GM23338 (cell line): ENCODE measurements at regions not wholly inside any gene's neighbourhood (a gene's known extent, or its start where the extent isn't known, plus 50 kb on each side); places are given as distances from the start of the nearest gene placed in this dataset.

Experiments
- ATAC-seq: fragments of 200-7000 bp; cut with Tn5 transposase; 3 replicates; pipeline ENCODE4 v1.9.1; 2020
- DNase-seq: peaks from one replicate; pipeline ENCODE4 v3.0.0-alpha.2; 2015; ENCODE audit warnings: low spot score
- H2AFZ ChIP-seq: fragments of 200-600 bp; sonication (generic); 2 replicates; pipeline ENCODE4 v1.8.0; 2016; ENCODE audit warnings: antibody characterized with exemption, mild to moderate bottlenecking, moderate library complexity
- H3F3A ChIP-seq: fragments of 200-600 bp; sonication (generic); replicated peaks from 2 replicates; pipeline ENCODE4 v1.8.0; 2017; ENCODE audit warnings: antibody characterized with exemption, mixed run types, low read depth
- H3K27ac ChIP-seq: fragments of 200-600 bp; sonication (generic); 2 replicates; pipeline ENCODE4 v1.6.1; 2016; ENCODE audit warnings: low read depth
- H3K27me3 ChIP-seq: fragments of 200-600 bp; sonication (generic); 2 replicates; pipeline ENCODE4 v1.8.0; 2016; ENCODE audit warnings: mild to moderate bottlenecking, mixed run types, moderate library complexity; ENCODE audit not compliant: insufficient read depth
- H3K36me3 ChIP-seq: fragments of 200-600 bp; sonication (generic); 2 replicates; pipeline ENCODE4 v1.8.0; 2016; ENCODE audit warnings: mild to moderate bottlenecking; ENCODE audit not compliant: insufficient read depth
- H3K4me1 ChIP-seq: fragments of 200-600 bp; sonication (generic); 2 replicates; pipeline ENCODE4 v1.8.0; 2016; ENCODE audit warnings: mild to moderate bottlenecking, moderate library complexity; ENCODE audit not compliant: insufficient read depth
- H3K4me2 ChIP-seq: fragments of 200-600 bp; sonication (generic); 2 replicates; pipeline ENCODE4 v1.7.1; 2017; ENCODE audit warnings: mixed run types
- H3K4me3 ChIP-seq: fragments of 200-600 bp; sonication (generic); 2 replicates; pipeline ENCODE4 v1.6.1; 2016; ENCODE audit warnings: mixed run types
- H3K79me2 ChIP-seq: fragments of 200-600 bp; sonication (generic); replicated peaks from 2 replicates; pipeline ENCODE4 v1.8.0; 2017; ENCODE audit warnings: mild to moderate bottlenecking; ENCODE audit not compliant: insufficient read depth
- H3K9me2 ChIP-seq: fragments of 200-600 bp; sonication (generic); 2 replicates; pipeline ENCODE4 v1.8.0; 2017; ENCODE audit not compliant: insufficient read depth
- H4K20me1 ChIP-seq: fragments of 200-600 bp; sonication (generic); replicated peaks from 2 replicates; pipeline ENCODE4 v1.8.0; 2017; ENCODE audit warnings: mild to moderate bottlenecking; ENCODE audit not compliant: insufficient read depth
- H3K27ac Mint-ChIP-seq: 2 replicates; pipeline ENCODE4 v1.8.0; 2020; ENCODE audit warnings: inconsistent platforms, mild to moderate bottlenecking, moderate library complexity, mixed read lengths
- H3K27me3 Mint-ChIP-seq: 3 replicates; pipeline ENCODE4 v1.8.0; 2022; ENCODE audit warnings: low read depth, mild to moderate bottlenecking, moderate library complexity, mixed read lengths, inconsistent platforms; ENCODE audit not compliant: insufficient read depth, poor library complexity
- H3K36me3 Mint-ChIP-seq: 3 replicates; pipeline ENCODE4 v1.8.0; 2021; ENCODE audit warnings: low read depth, mild to moderate bottlenecking, inconsistent platforms, moderate library complexity, mixed read lengths
- H3K4me1 Mint-ChIP-seq: 3 replicates; pipeline ENCODE4 v1.8.0; 2020; ENCODE audit warnings: mild to moderate bottlenecking, inconsistent platforms, mixed read lengths
- H3K4me3 Mint-ChIP-seq: 3 replicates; pipeline ENCODE4 v1.8.0; 2021; ENCODE audit warnings: moderate library complexity, mild to moderate bottlenecking, inconsistent platforms, mixed read lengths
- H3K9me3 Mint-ChIP-seq: 3 replicates; pipeline ENCODE4 v1.8.0; 2020; ENCODE audit warnings: moderate library complexity, mild to moderate bottlenecking, inconsistent platforms, mixed read lengths
- CREB1 ChIP-seq: fragments of 250-450 bp; sonication (Bioruptor Pico); IDR thresholded peaks from 2 replicates; pipeline ENCODE4 v1.5.0; 2020; ENCODE audit warnings: low read depth, mild to moderate bottlenecking, moderate library complexity
- ETS1 ChIP-seq: IDR thresholded peaks from 2 replicates; pipeline ENCODE4 v1.6.1; 2016; ENCODE audit warnings: antibody characterized with exemption
- EZH2 ChIP-seq: fragments of 200-600 bp; sonication (generic); IDR thresholded peaks from one replicate; pipeline ENCODE4 v1.8.0; 2017; ENCODE audit warnings: antibody characterized with exemption, mild to moderate bottlenecking, low read depth; ENCODE audit not compliant: unreplicated experiment
- EZH2phosphoT487 ChIP-seq: fragments of 200-600 bp; sonication (generic); IDR thresholded peaks from one replicate; pipeline ENCODE4 v1.8.1; 2018; ENCODE audit warnings: antibody characterized with exemption; ENCODE audit not compliant: unreplicated experiment
- NANOG ChIP-seq: IDR thresholded peaks from 2 replicates; pipeline ENCODE4 v1.6.1; 2016; ENCODE audit warnings: antibody characterized with exemption, borderline replicate concordance
- POLR2AphosphoS5 ChIP-seq: IDR thresholded peaks from 2 replicates; pipeline ENCODE4 v1.6.1; 2016; ENCODE audit warnings: antibody characterized with exemption, low read depth
- STAT1 ChIP-seq: IDR thresholded peaks from one replicate; pipeline ENCODE4 v1.6.1; 2016; ENCODE audit warnings: antibody characterized with exemption; ENCODE audit not compliant: unreplicated experiment
- ZNF114 ChIP-seq: fragments of 250-450 bp; sonication (Bioruptor Pico); IDR thresholded peaks from 2 replicates; pipeline ENCODE4 v1.5.0; 2020; ENCODE audit warnings: mild to moderate bottlenecking, moderate library complexity
- ZNF331 ChIP-seq: fragments of 250-450 bp; sonication (Bioruptor Pico); IDR thresholded peaks from 2 replicates; pipeline ENCODE4 v1.5.0; 2020; ENCODE audit warnings: low read depth, mild to moderate bottlenecking, moderate library complexity
- TF ChIP-seq, protein P1 (sequence below): IDR thresholded peaks from one replicate; pipeline ENCODE4 v1.6.1; 2018; ENCODE audit warnings: antibody characterized with exemption; ENCODE audit not compliant: unreplicated experiment
- TF ChIP-seq, protein P2 (sequence below), 2 experiments: fragments of 200-600 bp in 1 of 2; sonication (generic) in 1 of 2; conservative IDR thresholded peaks; 2 replicates each; pipeline versions ENCODE4 v1.5.1 to v1.6.1; 2016 to 2017; ENCODE audit warnings: antibody characterized with exemption in 2 of 2, low read depth in 2 of 2, mild to moderate bottlenecking in 2 of 2, moderate library complexity in 1 of 2

DNA sequence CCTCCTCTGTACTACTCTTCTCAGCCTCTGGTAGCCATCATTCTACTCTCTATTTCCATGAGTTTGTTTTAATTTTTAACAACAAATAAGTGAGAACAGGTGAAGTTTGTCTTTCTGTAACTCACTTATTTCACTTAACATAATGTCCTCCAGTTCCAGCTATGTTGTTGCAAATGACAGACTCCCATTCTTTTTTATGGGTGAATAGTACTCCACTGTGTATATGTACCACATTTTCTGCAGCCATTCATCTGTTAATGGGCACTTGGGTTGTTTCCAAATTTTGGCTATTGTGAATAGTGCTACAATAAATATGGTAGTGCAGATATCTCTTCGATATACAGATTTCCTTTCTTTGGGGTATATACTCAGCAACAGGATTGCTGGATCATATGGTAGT, 73.7 kb upstream of the TNFRSF21 start (continued):
- no peak for TF ChIP-seq ETS1
- no peak for TF ChIP-seq STAT1

- Mint-ChIP-seq H3K4me3 (no peak overlapping the region), H3K27me3 (peaks cover 2% of the 10 kb centered on the region), H3K9me3 (peaks cover 2% of the 10 kb centered on the region; the same call in 1 of the 3 replicates), H3K36me3 (no peaks in the 10 kb centered on the region), H3K4me1 (no peaks in the 10 kb centered on the region; the same call in 1 of the 3 replicates), H3K27ac (peak overlapping the region; percentile 76; the same call in 1 of the 2 replicates)
- no peak overlapping the region for H3K27ac ChIP-seq
- H3K9me2 ChIP-seq, result no peaks in the 10 kb centered on the region; the same call in 1 of the 2 replicates
- no peak for ATAC-seq
- DNase-seq, result no peak
- no peaks in the 10 kb centered on the region for H3K36me3 ChIP-seq
- H3K79me2 ChIP-seq, result no peaks in the 10 kb centered on the region
- H2AFZ ChIP-seq, result peak overlapping the region; percentile 12; the same call in 1 of the 2 replicates
- H3F3A ChIP-seq, result no peaks in the 10 kb centered on the region
- no peaks in the 10 kb centered on the region for H3K4me1 ChIP-seq
- H3K4me2 ChIP-seq, result no peak overlapping the region
- no peak for TF ChIP-seq ETS1
- TF ChIP-seq POLR2AphosphoS5, result no peak
- TF ChIP-seq STAT1, result no peak
- TF ChIP-seq ZNF114 (CRISPR knock-in tag), result no peak
- TF ChIP-seq, protein P1, sequence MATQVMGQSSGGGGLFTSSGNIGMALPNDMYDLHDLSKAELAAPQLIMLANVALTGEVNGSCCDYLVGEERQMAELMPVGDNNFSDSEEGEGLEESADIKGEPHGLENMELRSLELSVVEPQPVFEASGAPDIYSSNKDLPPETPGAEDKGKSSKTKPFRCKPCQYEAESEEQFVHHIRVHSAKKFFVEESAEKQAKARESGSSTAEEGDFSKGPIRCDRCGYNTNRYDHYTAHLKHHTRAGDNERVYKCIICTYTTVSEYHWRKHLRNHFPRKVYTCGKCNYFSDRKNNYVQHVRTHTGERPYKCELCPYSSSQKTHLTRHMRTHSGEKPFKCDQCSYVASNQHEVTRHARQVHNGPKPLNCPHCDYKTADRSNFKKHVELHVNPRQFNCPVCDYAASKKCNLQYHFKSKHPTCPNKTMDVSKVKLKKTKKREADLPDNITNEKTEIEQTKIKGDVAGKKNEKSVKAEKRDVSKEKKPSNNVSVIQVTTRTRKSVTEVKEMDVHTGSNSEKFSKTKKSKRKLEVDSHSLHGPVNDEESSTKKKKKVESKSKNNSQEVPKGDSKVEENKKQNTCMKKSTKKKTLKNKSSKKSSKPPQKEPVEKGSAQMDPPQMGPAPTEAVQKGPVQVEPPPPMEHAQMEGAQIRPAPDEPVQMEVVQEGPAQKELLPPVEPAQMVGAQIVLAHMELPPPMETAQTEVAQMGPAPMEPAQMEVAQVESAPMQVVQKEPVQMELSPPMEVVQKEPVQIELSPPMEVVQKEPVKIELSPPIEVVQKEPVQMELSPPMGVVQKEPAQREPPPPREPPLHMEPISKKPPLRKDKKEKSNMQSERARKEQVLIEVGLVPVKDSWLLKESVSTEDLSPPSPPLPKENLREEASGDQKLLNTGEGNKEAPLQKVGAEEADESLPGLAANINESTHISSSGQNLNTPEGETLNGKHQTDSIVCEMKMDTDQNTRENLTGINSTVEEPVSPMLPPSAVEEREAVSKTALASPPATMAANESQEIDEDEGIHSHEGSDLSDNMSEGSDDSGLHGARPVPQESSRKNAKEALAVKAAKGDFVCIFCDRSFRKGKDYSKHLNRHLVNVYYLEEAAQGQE, result no peak
- H3K27me3 ChIP-seq, result no peaks in the 10 kb centered on the region
- H4K20me1 ChIP-seq, result no peaks in the 10 kb centered on the region
- no peak overlapping the region for H3K4me3 ChIP-seq
Measured at GRCh38 chr6:47391675-47392074, 82.0 kb upstream of the TNFRSF21 start.

DNA sequence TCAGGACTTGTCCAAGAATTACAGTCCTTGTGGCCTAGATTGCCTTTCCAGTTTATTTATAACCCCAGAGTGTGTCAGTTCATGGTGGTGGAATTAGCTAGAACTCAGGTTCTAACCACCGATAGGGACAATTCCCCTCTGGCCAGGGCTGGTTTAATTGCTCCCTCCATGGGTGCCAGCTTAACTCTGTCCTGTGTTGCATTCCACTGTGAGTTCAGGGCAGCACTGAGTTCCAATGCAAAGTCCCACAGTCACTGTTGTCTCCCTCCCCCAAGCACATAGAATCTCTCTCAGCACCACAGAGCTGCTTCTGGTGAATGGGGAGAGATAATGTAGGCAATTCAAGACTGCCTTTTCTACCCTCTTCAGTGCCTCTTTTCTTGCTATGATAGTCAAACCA, 82.5 kb upstream of the TNFRSF21 start:
- no peak overlapping the region for H3K4me3 ChIP-seq
- DNase-seq (no peak), ATAC-seq (peak; percentile 57; the same call in 2 of the 3 replicates)
- H3K9me2 ChIP-seq, result no peaks in the 10 kb centered on the region; the same call in 1 of the 2 replicates
- peak overlapping the region; percentile 12; the same call in 1 of the 2 replicates for H2AFZ ChIP-seq
- Mint-ChIP-seq H3K27ac (peak overlapping the region; percentile 76; the same call in 1 of the 2 replicates), H3K4me3 (no peak overlapping the region), H3K27me3 (peaks cover 2% of the 10 kb centered on the region), H3K36me3 (no peaks in the 10 kb centered on the region), H3K9me3 (peaks cover 2% of the 10 kb centered on the region; the same call in 1 of the 3 replicates), H3K4me1 (no peaks in the 10 kb centered on the region; the same call in 2 of the 3 replicates)
- H3K27me3 ChIP-seq, result no peaks in the 10 kb centered on the region
- no peak overlapping the region for H3K27ac ChIP-seq
- no peaks in the 10 kb centered on the region for H4K20me1 ChIP-seq
- H3K4me2 ChIP-seq, result no peak overlapping the region
- no peaks in the 10 kb centered on the region for H3K79me2 ChIP-seq
- no peaks in the 10 kb centered on the region for H3F3A ChIP-seq
- no peaks in the 10 kb centered on the region for H3K36me3 ChIP-seq
- no peaks in the 10 kb centered on the region for H3K4me1 ChIP-seq
- TF ChIP-seq ETS1 (no peak), POLR2AphosphoS5 (no peak), ZNF331 (CRISPR knock-in tag) (no peak), CREB1 (CRISPR knock-in tag) (no peak), EZH2phosphoT487 (no peak), EZH2 (no peak), NANOG (no peak)
- TF ChIP-seq, protein P2, sequence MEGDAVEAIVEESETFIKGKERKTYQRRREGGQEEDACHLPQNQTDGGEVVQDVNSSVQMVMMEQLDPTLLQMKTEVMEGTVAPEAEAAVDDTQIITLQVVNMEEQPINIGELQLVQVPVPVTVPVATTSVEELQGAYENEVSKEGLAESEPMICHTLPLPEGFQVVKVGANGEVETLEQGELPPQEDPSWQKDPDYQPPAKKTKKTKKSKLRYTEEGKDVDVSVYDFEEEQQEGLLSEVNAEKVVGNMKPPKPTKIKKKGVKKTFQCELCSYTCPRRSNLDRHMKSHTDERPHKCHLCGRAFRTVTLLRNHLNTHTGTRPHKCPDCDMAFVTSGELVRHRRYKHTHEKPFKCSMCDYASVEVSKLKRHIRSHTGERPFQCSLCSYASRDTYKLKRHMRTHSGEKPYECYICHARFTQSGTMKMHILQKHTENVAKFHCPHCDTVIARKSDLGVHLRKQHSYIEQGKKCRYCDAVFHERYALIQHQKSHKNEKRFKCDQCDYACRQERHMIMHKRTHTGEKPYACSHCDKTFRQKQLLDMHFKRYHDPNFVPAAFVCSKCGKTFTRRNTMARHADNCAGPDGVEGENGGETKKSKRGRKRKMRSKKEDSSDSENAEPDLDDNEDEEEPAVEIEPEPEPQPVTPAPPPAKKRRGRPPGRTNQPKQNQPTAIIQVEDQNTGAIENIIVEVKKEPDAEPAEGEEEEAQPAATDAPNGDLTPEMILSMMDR (conservative IDR thresholded peaks at IDR 0.05; ENCODE audit: low read depth in 2 of 2), result no peak
